ENCODE measurements at regions not wholly inside any gene's neighbourhood (a gene's known extent, or its start where the extent isn't known, plus 50 kb on each side); places are given as distances from the start of the nearest gene placed in this dataset.

GRCh38 chr3:18885612-18886011, 262.7 kb upstream of the KCNH8 start:
- DNase-seq: no peak

DNA sequence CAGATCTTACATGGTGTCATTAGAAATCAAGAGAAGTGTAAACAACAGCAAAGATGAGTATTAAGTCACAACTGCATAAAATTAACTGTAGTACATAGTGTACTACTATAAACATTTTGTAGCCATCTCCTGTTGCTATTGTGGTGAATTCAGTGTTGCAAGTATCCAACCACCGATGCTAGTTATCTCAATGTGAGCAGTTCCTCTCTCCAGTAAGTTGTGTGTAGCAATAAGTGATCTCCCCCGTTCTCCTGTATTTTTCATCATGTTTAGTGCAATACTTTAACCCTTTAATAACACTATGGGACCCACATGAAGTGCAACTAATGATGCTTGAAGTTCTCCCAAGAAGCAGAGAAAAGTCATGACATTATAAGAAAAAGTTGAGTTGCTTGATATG, 264.7 kb upstream of the KCNH8 start:
- no peak for DNase-seq

DNA sequence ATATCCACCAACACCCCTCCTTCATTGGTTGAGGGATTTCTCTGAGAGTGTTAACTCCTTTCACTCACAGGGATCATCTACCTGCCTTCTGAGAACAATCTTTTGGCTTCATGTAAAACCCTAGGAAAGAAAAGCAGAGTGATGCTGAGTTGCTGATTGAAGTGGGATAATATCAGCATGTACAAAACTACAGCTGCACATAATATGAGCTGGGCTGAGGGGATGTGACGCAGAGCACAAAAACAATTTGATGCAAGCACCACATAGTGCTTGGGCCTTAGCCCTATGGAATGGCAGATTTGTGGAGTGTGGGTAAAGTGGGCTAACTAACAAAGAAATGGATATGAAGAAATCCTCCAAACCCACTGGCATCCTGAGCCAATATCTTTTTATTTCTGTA, 267.6 kb upstream of the KCNH8 start:
- no peak for DNase-seq

DNA sequence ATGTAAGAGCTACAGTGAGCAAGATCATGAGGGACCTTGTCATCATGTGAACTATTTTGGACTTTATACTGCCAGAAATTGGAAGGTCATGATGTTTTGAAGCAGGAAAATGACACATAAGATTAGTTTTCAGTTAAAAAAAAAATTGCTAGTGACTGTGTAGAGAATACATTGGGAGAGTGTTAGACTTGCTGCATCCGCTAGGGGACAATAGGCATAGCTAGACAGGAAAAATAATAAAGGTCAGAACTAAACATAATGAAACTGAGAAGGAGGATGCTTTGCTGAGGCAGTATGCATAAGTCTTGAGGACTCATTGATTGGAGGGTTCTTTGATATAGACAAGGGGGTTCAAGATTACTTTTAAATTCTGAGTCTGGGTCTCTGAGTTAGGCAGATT, 275.8 kb upstream of the KCNH8 start:
- no peak for DNase-seq

DNA sequence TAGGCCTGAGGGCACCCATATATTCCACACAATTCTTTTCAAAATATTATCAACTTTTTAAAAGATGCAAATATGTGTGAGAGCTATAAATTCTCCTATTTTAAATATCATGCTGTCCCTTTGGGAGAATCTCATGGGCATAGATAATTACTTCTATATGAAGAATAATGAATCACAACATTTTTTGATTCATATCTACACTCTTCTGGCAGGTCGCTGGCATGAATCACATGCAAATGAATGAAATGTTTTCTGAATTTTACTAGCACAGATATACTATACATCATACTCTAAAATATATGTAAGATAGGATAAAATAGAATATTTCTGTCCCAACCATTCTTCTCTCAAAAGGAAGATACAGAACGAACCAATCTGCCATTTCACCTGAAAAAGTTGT, 277.7 kb upstream of the KCNH8 start:
- DNase-seq: no peak

DNA sequence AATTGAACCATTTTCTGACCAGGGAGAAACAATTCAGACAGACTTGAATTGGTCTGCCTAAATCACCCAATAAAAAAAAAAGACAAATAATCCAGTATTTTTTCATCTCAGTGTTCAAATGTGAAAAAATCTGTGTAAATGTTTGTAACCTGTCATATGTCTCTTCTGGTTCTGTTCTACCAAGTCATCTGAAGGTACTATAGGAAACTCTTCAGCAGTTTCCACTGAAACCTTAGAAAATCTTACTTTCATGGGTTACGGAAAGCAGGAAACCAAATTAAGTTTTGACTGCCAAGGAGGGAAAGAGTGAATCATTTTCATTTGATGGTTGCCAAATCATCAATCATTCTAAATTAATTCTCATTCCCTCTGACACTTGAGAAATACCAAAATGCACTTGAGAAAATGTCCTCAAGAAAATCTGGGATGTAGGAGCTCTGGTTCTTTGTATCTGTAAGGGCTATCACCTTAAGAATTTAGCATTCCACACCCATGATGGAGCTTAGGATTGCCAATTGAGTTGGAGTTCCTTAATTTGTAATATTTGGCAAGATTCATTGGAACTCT, 278.2 kb upstream of the KCNH8 start:
- no peak for DNase-seq

- DNase-seq: no peak
These were observed 279.2 kb upstream of the KCNH8 start for GRCh38 chr3:18868911-18869689.

DNA sequence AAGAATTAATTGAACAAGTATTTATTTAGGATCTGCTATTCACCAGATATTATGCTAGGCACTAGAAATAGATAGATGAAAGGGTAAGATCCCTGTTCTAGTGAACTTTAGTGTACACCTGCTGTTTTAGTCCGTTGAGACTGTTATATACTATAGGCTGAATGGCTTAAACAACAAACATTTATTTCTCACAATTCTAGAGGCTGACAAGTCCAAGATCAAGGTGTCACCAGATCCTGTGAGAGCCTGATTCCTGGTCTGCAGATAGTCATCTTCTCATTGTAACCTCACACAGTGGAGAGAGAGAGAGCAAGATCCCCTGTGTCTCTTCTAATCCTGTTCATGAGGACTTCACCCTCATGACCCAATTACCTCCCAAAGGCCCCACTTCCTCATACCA, 281.4 kb upstream of the KCNH8 start:
- DNase-seq: no peak

- no peak for DNase-seq
These were observed 283.2 kb upstream of the KCNH8 start for GRCh38 chr3:18864933-18865731.

- DNase-seq: no peak
These were observed 286.2 kb upstream of the KCNH8 start for GRCh38 chr3:18862077-18862476.

- no peak for DNase-seq
These were observed 287.2 kb upstream of the KCNH8 start for GRCh38 chr3:18861137-18861536.

DNA sequence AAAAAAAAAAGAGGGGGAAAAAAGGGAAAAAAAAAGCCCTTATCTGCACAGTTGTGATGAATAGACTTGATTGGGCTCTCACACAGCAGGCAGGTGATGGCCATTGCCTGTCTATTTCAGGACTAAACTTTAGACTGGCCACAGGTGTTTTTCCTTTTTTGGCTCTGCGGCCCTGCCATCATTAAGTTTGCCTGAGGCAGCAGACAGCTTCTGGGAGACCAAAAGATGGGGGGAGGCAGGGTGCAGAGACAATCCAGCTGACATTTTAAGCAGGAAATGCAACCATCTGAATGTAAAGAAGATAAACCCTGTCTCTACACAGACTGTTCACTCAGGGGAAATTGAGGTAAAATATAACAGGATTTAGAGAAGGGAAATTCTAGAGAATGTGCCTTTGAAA, 295.0 kb upstream of the KCNH8 start:
- DNase-seq: no peak

DNA sequence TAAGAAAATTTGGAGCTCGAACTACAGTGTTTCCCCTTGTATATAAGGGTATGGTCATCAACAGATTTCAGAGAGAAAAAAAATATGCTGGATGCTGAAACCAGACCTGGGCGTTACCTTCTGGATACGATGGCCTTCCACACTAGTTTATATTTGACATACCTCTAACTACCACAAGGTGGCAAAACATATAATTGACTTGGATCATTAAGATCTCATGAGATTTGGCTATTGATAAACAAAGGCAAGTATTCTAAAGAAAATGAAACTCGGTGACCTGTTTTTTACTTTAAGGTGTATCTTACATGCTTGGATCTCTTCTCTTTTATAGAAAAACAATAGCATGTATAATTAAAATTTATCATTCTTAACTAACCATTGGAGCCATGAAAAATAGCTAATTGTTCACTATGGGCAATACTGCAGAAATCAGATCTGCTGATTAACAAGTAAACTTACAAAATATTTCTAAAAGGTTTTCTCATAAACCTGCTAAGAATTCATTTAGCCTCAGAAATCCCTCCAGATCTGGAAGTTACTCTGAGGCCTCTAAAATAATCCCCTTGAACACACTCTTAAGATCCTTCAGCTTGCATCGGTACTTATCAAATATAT, 300.6 kb upstream of the KCNH8 start:
- no peak for DNase-seq

DNA sequence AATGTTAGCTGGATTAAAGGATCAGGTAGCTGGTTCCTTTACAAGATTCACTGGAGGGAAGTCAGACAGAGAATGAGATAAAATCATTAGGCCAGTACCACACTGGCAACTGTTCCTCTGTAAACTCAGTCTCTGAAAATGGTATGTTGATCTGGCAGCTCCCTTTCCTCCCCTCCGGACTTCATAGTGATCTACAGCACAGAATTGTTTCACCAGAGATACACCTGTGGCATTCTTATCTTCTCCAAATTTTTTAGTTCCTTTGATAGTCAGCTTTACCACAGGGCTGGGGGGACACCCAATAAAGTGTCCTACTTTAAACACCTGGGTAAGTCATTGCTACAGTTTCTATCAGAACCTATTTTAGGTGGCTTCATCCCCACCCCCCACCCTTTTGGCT, 304.3 kb upstream of the KCNH8 start:
- DNase-seq: no peak

DNA sequence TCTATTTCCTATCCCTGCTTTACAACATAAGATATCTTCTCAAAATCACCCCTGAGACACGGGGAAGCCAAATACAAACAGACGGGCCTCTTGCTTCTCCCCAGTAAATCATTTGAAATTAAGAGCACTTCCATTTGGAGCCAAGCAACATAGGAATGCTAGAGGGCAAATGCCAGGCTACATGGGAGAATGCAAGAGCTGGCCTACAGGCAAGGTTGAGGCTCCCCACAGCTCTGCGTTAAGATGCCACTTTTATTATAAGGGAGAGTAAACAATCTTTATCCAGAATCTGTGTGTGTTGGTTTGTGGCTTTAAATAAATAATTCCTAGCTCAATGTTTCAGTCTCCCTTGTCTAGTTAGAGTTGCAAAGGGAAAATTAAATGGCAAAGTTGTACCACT, 305.1 kb upstream of the KCNH8 start:
- DNase-seq: no peak

GRCh38 chr3:18841422-18842343, 306.6 kb upstream of the KCNH8 start:
- DNase-seq: no peak

- no peak for DNase-seq
These were observed 307.7 kb upstream of the KCNH8 start for GRCh38 chr3:18840535-18841137.

DNA sequence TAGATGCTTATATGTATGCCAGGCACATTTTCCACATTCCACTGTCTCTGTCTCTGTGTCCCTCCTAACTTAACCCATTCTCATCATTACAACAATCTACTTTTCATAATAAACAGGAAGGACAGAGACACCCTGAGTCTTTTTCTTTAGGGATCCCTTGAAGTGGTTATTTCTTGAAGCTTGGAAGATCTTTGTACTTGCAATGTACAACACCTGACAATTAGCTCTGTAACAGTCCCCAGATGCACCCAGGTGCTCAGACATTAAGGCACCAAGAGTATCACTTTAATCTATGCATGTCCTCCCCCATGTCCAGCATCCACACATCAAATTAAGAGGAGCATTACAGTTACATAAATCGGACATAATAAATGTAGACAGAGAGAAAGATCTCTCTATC, 309.6 kb upstream of the KCNH8 start:
- DNase-seq: no peak

GRCh38 chr3:18837137-18837755, 311.1 kb upstream of the KCNH8 start:
- DNase-seq: no peak

GRCh38 chr3:18835021-18835420, 313.3 kb upstream of the KCNH8 start:
- DNase-seq: no peak

- no peak for DNase-seq
These were observed 318.2 kb upstream of the KCNH8 start for GRCh38 chr3:18830087-18830486.
